Uterus (tissue), 2 donors: ENCODE measurements at regions not wholly inside any gene's neighbourhood (a gene's known extent, or its start where the extent isn't known, plus 50 kb on each side); places are given as distances from the start of the nearest gene placed in this dataset.

Experiments
- POLR2A ChIP-seq, 2 donors: fragments of 450-650 bp; IDR thresholded peaks; one replicate each; pipeline ENCODE4 v1.6.1; 2016; ENCODE audit warnings: antibody characterized with exemption in 2 of 2, mild to moderate bottlenecking in 1 of 2, moderate library complexity in 1 of 2
- TF ChIP-seq, protein P1 (sequence below), 4 experiments: fragments of 200-600 bp in 2 of 4; fragments of 450-650 bp in 2 of 4; sonication (generic) in 2 of 4; IDR thresholded peaks; one replicate each; pipeline ENCODE4 v1.5.1; 2016 to 2019; ENCODE audit warnings: antibody characterized with exemption in 4 of 4, mild to moderate bottlenecking in 2 of 4, moderate library complexity in 1 of 4

DNA sequence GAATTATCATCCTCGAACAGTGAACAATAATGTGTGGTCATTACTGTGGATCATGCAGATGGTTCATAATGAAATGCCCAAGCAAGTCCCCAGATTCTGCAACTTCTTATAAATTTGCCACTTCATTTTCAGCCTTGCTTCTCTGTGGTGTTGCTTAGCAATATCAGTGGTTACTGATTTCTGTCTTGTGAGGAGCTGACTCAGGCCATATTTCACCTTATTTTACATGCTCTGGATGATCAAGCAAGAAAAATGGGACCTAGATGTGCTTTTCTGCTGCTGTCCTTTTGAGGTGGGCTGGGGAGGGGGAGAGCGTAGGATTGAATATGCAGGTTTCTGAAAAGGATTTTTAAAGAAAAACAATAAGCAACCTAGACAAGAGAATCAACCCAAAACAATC, 188.3 kb downstream of the SLC24A2 start:
- TF ChIP-seq, protein P1, sequence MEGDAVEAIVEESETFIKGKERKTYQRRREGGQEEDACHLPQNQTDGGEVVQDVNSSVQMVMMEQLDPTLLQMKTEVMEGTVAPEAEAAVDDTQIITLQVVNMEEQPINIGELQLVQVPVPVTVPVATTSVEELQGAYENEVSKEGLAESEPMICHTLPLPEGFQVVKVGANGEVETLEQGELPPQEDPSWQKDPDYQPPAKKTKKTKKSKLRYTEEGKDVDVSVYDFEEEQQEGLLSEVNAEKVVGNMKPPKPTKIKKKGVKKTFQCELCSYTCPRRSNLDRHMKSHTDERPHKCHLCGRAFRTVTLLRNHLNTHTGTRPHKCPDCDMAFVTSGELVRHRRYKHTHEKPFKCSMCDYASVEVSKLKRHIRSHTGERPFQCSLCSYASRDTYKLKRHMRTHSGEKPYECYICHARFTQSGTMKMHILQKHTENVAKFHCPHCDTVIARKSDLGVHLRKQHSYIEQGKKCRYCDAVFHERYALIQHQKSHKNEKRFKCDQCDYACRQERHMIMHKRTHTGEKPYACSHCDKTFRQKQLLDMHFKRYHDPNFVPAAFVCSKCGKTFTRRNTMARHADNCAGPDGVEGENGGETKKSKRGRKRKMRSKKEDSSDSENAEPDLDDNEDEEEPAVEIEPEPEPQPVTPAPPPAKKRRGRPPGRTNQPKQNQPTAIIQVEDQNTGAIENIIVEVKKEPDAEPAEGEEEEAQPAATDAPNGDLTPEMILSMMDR (IDR thresholded peaks at IDR 0.05) = no peak
- TF ChIP-seq POLR2A (IDR thresholded peaks at IDR 0.05) = no peak
